ENCODE measurements at regions not wholly inside any gene's neighbourhood (a gene's known extent, or its start where the extent isn't known, plus 50 kb on each side); places are given as distances from the start of the nearest gene placed in this dataset.

- TF ChIP-seq ZNF532 (CRISPR knock-in tag; IDR thresholded peaks at IDR 0.05; ENCODE audit: borderline replicate concordance) (no peak), ZNF121 (CRISPR knock-in tag; IDR thresholded peaks at IDR 0.05) (no peak), ZNF423 (CRISPR knock-in tag; IDR thresholded peaks at IDR 0.05) (no peak), PREB (CRISPR knock-in tag; IDR thresholded peaks at IDR 0.05; ENCODE audit: borderline replicate concordance) (no peak), ZNF138 (CRISPR knock-in tag; conservative IDR thresholded peaks at IDR 0.05) (no peak), CREM (CRISPR knock-in tag; IDR thresholded peaks at IDR 0.05) (no peak), GRHL2 (CRISPR knock-in tag; IDR thresholded peaks at IDR 0.05; ENCODE audit: insufficient replicate concordance, severe bottlenecking) (no peak), IRF1 (CRISPR knock-in tag; IDR thresholded peaks at IDR 0.05) (no peak), E2F4 (CRISPR knock-in tag; IDR thresholded peaks at IDR 0.05; ENCODE audit: borderline replicate concordance, low read depth) (no peak), ATF6 (CRISPR knock-in tag; IDR thresholded peaks at IDR 0.05) (no peak), TP53 (CRISPR knock-in tag; IDR thresholded peaks at IDR 0.05) (no peak), ZMAT4 (CRISPR knock-in tag; IDR thresholded peaks at IDR 0.05) (no peak), ZNF671 (CRISPR knock-in tag; IDR thresholded peaks at IDR 0.05) (no peak)
- TF ChIP-seq, protein P1, sequence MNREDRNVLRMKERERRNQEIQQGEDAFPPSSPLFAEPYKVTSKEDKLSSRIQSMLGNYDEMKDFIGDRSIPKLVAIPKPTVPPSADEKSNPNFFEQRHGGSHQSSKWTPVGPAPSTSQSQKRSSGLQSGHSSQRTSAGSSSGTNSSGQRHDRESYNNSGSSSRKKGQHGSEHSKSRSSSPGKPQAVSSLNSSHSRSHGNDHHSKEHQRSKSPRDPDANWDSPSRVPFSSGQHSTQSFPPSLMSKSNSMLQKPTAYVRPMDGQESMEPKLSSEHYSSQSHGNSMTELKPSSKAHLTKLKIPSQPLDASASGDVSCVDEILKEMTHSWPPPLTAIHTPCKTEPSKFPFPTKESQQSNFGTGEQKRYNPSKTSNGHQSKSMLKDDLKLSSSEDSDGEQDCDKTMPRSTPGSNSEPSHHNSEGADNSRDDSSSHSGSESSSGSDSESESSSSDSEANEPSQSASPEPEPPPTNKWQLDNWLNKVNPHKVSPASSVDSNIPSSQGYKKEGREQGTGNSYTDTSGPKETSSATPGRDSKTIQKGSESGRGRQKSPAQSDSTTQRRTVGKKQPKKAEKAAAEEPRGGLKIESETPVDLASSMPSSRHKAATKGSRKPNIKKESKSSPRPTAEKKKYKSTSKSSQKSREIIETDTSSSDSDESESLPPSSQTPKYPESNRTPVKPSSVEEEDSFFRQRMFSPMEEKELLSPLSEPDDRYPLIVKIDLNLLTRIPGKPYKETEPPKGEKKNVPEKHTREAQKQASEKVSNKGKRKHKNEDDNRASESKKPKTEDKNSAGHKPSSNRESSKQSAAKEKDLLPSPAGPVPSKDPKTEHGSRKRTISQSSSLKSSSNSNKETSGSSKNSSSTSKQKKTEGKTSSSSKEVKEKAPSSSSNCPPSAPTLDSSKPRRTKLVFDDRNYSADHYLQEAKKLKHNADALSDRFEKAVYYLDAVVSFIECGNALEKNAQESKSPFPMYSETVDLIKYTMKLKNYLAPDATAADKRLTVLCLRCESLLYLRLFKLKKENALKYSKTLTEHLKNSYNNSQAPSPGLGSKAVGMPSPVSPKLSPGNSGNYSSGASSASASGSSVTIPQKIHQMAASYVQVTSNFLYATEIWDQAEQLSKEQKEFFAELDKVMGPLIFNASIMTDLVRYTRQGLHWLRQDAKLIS (CRISPR knock-in tag; IDR thresholded peaks at IDR 0.05; ENCODE audit: borderline replicate concordance): no peak
- TF ChIP-seq, protein P2, sequence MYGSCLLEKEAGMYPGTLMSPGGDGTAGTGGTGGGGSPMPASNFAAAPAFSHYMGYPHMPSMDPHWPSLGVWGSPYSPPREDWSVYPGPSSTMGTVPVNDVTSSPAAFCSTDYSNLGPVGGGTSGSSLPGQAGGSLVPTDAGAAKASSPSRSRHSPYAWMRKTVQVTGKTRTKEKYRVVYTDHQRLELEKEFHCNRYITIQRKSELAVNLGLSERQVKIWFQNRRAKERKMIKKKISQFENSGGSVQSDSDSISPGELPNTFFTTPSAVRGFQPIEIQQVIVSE (CRISPR knock-in tag; IDR thresholded peaks at IDR 0.05; ENCODE audit: borderline replicate concordance): no peak
- TF ChIP-seq, protein P3, sequence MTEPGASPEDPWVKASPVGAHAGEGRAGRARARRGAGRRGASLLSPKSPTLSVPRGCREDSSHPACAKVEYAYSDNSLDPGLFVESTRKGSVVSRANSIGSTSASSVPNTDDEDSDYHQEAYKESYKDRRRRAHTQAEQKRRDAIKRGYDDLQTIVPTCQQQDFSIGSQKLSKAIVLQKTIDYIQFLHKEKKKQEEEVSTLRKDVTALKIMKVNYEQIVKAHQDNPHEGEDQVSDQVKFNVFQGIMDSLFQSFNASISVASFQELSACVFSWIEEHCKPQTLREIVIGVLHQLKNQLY (CRISPR knock-in tag; IDR thresholded peaks at IDR 0.05): no peak
- TF ChIP-seq, protein P4, sequence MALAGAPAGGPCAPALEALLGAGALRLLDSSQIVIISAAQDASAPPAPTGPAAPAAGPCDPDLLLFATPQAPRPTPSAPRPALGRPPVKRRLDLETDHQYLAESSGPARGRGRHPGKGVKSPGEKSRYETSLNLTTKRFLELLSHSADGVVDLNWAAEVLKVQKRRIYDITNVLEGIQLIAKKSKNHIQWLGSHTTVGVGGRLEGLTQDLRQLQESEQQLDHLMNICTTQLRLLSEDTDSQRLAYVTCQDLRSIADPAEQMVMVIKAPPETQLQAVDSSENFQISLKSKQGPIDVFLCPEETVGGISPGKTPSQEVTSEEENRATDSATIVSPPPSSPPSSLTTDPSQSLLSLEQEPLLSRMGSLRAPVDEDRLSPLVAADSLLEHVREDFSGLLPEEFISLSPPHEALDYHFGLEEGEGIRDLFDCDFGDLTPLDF (CRISPR knock-in tag; IDR thresholded peaks at IDR 0.05): no peak
- Mint-ChIP-seq H3K27ac (no peak overlapping the region), H3K4me3 (no peak overlapping the region), H3K4me1 (peaks cover 18% of the 10 kb centered on the region), H3K27me3 (ENCODE audit: low read depth) (peaks cover 6% of the 10 kb centered on the region), H3K36me3 (no peaks in the 10 kb centered on the region), H3K9me3 (peaks cover 5% of the 10 kb centered on the region)
- ChIA-PET CTCF (interaction anchor here (0.8 to 6.7 kb wide), 32 partner anchors 8 to 248 kb away, joined by 3 to 68 read pairs (median 6); partner anchors contain the start of gene UQCC2), POLR2A (interaction anchor here (1.0 kb wide), 2 partner anchors 33 to 68 kb away, joined by 3 read pairs; no protein-coding TSS in a partner anchor)
- DNase-seq (ENCODE audit: low spot score): no peak
- ATAC-seq: no peak
These were observed 156.0 kb upstream of the MLN start for GRCh38 chr6:33959661-33960344.
